HG03159 (cell line): ENCODE measurements at regions not wholly inside any gene's neighbourhood (a gene's known extent, or its start where the extent isn't known, plus 50 kb on each side); places are given as distances from the start of the nearest gene placed in this dataset.
A peak's percentile ranks its signal among the peaks of the same experiment; 100 is the strongest.
"Not testable (repeated sequence)": the region's sequence is repeated elsewhere in the genome, so short reads cannot be mapped to it uniquely, and the experiment has no call there.

Experiments
- ATAC-seq: cut with Tn5 transposase; IDR thresholded peaks from one replicate; pipeline ENCODE4 v1.9.1; 2021; ENCODE audit warnings: mild to moderate bottlenecking, moderate library complexity; ENCODE audit not compliant: unreplicated experiment

DNA sequence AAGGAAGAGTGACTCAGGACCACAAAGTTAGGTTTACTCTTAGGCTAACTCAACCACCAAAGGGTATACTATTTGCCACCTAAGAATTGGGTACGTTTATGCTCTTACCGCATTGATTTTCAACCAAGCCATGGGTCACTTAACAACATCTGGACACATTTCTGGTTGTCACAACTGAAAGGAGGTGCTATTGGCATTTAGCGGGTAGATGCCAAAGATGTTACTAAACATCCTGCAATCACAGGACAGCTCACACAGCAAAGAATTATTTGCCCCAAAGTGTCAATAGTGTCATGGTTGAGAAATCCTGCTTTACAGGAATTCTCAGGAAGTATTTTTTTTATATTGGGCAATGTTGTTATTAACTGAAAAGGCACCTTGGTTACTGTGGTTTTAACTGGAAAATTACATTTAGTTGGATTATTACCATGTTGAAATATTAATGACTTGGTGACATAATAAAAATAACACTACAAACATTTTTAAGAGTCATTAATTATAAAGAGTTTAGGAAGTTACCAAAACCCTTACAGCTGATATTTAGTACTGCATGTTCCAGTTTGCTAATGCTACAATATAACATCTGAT lies 185.0 kb upstream of the TMEM196 start:
- no peak for ATAC-seq

- no peak for ATAC-seq
These were observed 184.2 kb upstream of the TMEM196 start for GRCh38 chr7:19957664-19958063.

- not testable (repeated sequence) for ATAC-seq
These were observed 180.7 kb upstream of the TMEM196 start for GRCh38 chr7:19954166-19954565.

- not testable (repeated sequence) for ATAC-seq
These were observed 180.0 kb upstream of the TMEM196 start for GRCh38 chr7:19953411-19953810.

- ATAC-seq: no peak
These were observed 174.7 kb upstream of the TMEM196 start for GRCh38 chr7:19948160-19948559.

- ATAC-seq: no peak
These were observed 171.1 kb upstream of the TMEM196 start for GRCh38 chr7:19944363-19945120.

GRCh38 chr7:19939746-19940145 lies 166.3 kb upstream of the TMEM196 start:
- no peak for ATAC-seq

GRCh38 chr7:19932549-19933249 lies 159.3 kb upstream of the TMEM196 start:
- no peak for ATAC-seq

- no peak for ATAC-seq
These were observed 157.4 kb upstream of the TMEM196 start for GRCh38 chr7:19930851-19931250.

- no peak for ATAC-seq
These were observed 156.6 kb upstream of the TMEM196 start for GRCh38 chr7:19930051-19930450.

GRCh38 chr7:19928247-19928646 lies 154.8 kb upstream of the TMEM196 start:
- peak; percentile 75 for ATAC-seq

- ATAC-seq: no peak
These were observed 147.3 kb upstream of the TMEM196 start for GRCh38 chr7:19920705-19921104.

DNA sequence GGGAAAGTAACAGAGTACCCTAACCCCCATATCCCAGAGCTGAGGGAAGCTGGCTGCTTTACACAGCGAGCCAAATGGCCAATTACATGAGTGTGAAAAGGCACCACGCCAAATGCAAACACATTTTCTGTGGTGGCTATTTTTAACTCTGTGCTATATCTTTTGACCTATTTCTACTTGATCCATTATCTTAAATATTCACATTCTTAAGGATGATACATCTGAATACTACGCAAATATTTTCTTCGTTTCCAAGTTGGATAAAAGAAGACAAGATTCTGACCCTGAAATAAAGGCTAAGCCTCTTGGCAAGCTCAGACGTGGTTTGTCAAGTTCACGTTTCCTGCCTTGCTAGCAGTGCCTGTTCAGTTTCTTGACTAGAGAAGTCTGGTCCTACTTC lies 146.7 kb upstream of the TMEM196 start:
- ATAC-seq: no peak

DNA sequence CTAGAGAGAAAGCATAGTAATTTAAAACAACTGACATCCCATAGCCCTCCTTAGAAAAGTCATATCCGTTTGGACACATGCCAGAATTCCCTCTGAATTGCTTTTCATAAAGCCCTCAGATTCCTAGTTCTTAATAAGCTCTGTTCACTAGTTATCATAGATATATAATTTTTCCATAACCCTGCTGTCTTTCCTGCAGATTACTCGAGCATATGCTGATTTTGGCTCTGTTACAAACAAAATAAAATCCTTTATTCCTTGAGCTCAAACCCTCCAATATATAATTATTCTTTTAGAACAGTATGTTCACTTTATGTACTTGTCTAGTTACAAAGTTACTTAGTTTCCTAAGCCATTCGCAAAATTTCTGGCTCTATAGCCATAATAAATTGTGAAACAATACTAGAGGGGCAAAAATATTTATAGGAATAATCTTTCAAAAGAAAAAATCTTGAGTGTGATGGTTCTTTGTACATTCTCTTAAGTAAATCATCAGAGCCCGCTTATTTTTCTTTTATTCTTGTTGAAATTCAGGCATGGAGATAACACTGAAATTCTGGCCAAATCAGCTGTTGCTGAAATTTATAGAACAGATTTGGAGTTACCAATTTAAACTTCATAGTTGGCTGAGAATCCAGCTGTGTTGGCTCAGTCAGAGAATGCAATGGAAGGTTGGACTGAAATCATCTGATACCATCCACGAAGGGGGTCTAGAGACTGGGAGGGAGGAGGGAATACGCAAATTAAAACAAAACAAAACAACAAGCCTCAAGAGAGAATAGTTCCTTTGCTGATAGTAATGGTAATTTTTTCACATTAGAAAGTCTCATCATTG lies 146.1 kb upstream of the TMEM196 start:
- ATAC-seq: no peak

DNA sequence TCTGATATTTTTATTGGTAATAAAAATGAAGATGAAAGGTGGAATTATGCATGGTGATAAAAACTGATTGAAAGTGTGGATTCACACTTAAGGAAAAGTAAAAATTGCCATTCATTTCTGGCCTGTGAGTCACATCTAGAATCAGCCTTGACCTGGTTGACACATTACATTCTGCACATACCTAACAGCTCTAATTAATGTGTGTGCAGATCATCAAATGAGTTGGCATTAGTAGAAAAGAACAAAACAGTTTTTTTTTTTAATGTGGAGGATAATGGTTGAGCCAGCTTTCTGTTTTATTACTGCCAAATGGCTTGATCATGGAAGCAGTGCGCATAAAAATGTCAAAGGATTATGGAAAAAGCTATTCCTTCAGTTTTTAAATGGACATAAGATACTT lies 142.6 kb upstream of the TMEM196 start:
- ATAC-seq: no peak

GRCh38 chr7:19915596-19915995 lies 142.2 kb upstream of the TMEM196 start:
- ATAC-seq: no peak

GRCh38 chr7:19914866-19915265 lies 141.4 kb upstream of the TMEM196 start:
- ATAC-seq: no peak

- ATAC-seq: no peak
These were observed 126.7 kb upstream of the TMEM196 start for GRCh38 chr7:19900118-19900517.

DNA sequence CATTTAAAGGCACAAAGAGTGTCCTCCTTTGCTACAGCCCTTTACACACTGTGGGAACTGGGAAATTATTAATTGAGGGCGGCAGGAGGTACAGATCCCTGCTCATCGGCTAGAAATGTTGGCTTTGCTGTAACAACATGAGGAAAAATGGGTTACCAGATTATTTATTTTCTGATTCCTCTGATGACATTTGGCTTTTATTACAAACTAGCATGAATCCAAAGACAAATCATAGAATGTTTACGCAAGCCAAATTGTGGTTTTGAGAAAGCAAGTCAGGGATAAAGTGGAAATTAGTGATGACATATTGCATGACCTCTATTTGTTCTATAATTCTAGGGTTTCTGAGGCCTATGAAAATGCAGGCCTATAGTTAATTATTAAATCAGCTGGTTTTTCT lies 126.1 kb upstream of the TMEM196 start:
- ATAC-seq: no peak

DNA sequence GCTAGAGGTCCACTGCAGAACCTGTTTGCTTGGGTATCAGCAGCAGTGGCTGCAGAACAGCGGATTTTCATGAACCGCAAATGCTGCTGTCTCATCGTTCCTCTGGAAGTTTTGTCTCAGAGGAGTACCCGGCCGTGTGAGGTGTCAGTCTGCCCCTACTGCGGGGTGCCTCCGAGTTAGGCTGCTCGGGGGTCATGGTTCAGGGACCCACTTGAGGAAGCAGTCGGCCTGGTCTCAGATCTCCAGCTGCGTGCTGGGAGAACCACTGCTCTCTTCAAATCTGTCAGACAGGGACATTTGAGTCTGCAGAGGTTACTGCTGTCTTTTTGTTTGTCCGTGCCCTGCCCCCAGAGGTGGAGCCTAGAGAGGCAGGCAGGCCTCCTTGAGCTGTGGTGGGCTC lies 109.5 kb upstream of the TMEM196 start:
- not testable (repeated sequence) for ATAC-seq

- no peak for ATAC-seq
These were observed 98.7 kb upstream of the TMEM196 start for GRCh38 chr7:19872094-19872493.
